ENCODE measurements at regions not wholly inside any gene's neighbourhood (a gene's known extent, or its start where the extent isn't known, plus 50 kb on each side); places are given as distances from the start of the nearest gene placed in this dataset.

DNA sequence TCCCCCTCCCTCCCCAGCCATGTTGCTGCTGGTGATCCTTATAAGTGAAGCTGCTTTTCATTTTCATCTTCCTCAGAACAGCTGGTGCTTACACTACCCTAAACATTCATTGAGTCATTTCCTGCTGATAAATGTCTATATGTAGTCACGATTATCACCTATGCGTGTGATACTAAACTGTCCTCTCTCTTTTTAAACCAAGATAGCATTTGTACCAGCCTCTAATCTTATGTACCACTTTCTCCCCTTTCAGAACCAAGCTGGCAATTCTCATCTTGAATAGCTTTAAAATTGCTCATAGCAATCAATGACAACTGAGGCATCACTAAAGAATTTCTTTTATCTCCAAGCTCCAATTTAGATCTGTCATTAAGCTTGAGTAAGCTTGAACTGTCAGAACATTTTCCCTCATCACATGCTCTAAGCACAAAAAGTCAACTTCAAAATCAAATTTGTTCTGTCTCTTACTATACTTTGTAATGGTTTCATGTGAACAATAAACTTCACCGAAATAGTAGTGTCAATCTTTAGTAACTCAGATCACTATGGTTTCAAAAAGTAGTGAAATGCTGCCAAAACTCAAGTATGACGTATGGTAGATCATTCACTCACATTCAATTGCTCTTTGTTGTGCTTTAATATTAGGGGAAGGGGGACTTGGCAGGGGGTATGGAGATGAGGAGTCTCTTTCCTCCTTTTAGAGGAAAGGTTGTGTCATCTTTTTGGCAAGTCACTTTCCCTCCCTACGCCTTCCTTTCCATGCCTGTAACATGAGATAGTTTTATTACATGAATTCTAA, 178.1 kb upstream of the NOVA1 start:
- TF ChIP-seq, protein P1, sequence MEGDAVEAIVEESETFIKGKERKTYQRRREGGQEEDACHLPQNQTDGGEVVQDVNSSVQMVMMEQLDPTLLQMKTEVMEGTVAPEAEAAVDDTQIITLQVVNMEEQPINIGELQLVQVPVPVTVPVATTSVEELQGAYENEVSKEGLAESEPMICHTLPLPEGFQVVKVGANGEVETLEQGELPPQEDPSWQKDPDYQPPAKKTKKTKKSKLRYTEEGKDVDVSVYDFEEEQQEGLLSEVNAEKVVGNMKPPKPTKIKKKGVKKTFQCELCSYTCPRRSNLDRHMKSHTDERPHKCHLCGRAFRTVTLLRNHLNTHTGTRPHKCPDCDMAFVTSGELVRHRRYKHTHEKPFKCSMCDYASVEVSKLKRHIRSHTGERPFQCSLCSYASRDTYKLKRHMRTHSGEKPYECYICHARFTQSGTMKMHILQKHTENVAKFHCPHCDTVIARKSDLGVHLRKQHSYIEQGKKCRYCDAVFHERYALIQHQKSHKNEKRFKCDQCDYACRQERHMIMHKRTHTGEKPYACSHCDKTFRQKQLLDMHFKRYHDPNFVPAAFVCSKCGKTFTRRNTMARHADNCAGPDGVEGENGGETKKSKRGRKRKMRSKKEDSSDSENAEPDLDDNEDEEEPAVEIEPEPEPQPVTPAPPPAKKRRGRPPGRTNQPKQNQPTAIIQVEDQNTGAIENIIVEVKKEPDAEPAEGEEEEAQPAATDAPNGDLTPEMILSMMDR (IDR thresholded peaks at IDR 0.05; ENCODE audit: insufficient read depth, low read length, poor library complexity, severe bottlenecking) = no peak
- TF ChIP-seq EZH2phosphoT487 (conservative IDR thresholded peaks at IDR 0.05; ENCODE audit: low read length) = no peak

Measured in SU-DHL-6 (cell line).